Sigmoid colon (tissue), 6 donors: ENCODE measurements at regions not wholly inside any gene's neighbourhood (a gene's known extent, or its start where the extent isn't known, plus 50 kb on each side); places are given as distances from the start of the nearest gene placed in this dataset.

Experiments used
- DNase-seq: peaks from one replicate; pipeline ENCODE4 v3.0.0-alpha.2; 2019
- H3K27ac ChIP-seq, 4 donors: fragments of 200-600 bp; sonication (generic); one replicate each; pipeline ENCODE4 v1.5.1; 2016 to 2019; ENCODE audit warnings: mild to moderate bottlenecking in 1 of 4
- H3K27me3 ChIP-seq, 3 donors: fragments of 200-600 bp; sonication (generic); one replicate each; pipeline ENCODE4 v1.5.1; 2019; ENCODE audit warnings: mild to moderate bottlenecking in 1 of 3
- H3K36me3 ChIP-seq, 4 donors: fragments of 200-600 bp; sonication (generic); one replicate each; pipeline ENCODE4 v1.5.1; 2016 to 2019
- H3K4me1 ChIP-seq, 4 donors: fragments of 200-600 bp; sonication (generic); one replicate each; pipeline ENCODE4 v1.5.1; 2017 to 2019
- H3K4me3 ChIP-seq, 4 donors: fragments of 200-600 bp; sonication (generic); one replicate each; pipeline ENCODE4 v1.5.1; 2017 to 2019; ENCODE audit warnings: mild to moderate bottlenecking in 2 of 4, moderate library complexity in 1 of 4
- H3K9me3 ChIP-seq, 4 donors: fragments of 200-600 bp in 3 of 4; sonication (generic) in 3 of 4; one replicate each; pipeline versions ENCODE4 v1.5.1 to v1.6.1; 2013 to 2019
- EP300 ChIP-seq, 4 donors: sonication (generic); formaldehyde crosslinking; IDR thresholded peaks; one replicate each; pipeline ENCODE4 v1.6.1; 2017; ENCODE audit warnings: antibody characterized with exemption in 4 of 4
- POLR2A ChIP-seq, 2 donors: fragments of 450-650 bp; IDR thresholded peaks; one replicate each; pipeline ENCODE4 v1.6.1; 2016; ENCODE audit warnings: antibody characterized with exemption in 2 of 2, mild to moderate bottlenecking in 2 of 2, moderate library complexity in 2 of 2
- POLR2AphosphoS5 ChIP-seq, 4 donors: sonication (generic); formaldehyde crosslinking; IDR thresholded peaks; one replicate each; pipeline ENCODE4 v1.6.1; 2017; ENCODE audit warnings: antibody characterized with exemption in 4 of 4
- WGBS, 2 donors: extraction: QIAGEN DNeasy Blood & Tissue Kit; methylation state at CpG; one replicate each; pipeline ENCODE4 v1.1.7; 2013; 5-methylcytosine and 5-hydroxymethylcytosine counted together
- intact Hi-C: fragments of 100-400 bp; cut with DNase I; formaldehyde crosslinking; loops from one replicate; pipeline ENCODE4 v1.15.1; 2023
- TF ChIP-seq, protein P1 (sequence below), 4 experiments: fragments of 450-650 bp in 3 of 4; fragments of 200-600 bp in 1 of 4; IDR thresholded peaks; one replicate each; pipeline ENCODE4 v1.5.1; 2016 to 2019; ENCODE audit warnings: antibody characterized with exemption in 4 of 4, mild to moderate bottlenecking in 3 of 4, moderate library complexity in 2 of 4
- donor health status: healthy with polysubstance abuse.
- donor health status: healthy.

DNA sequence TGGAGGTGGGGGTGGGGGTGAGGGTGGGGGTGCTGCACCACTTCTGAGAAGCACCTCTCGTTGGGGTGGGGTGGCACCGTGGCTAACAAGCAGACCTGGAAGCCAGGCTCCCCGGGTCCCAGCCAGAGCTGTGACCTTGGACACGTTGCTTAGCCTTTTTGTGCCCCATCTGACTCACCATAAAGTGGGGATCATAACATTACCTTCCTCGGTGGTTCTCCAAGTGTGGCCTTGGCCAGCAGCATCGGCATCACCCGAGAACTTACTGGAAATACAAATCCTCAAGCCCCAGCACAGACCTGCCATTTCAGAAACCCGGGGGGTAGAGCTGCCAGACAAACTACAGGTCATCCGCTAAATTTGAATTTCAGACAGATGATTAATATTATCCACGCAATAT lies 58.7 kb upstream of the SLC66A3 start:
- no peak for DNase-seq
- Histone ChIP-seq H3K9me3 (no peaks in the 10 kb centered on the region), H3K4me3 (no peak overlapping the region), H3K4me1 (no peaks in the 10 kb centered on the region), H3K36me3 (no peaks in the 10 kb centered on the region), H3K27me3 (no peaks in the 10 kb centered on the region), H3K27ac (no peak overlapping the region)
- intact Hi-C loops, result no loop called here
- 61 to 84% methylated on average over 10 of the region's 10 CpGs for WGBS, 2 donors
- TF ChIP-seq, protein P1, sequence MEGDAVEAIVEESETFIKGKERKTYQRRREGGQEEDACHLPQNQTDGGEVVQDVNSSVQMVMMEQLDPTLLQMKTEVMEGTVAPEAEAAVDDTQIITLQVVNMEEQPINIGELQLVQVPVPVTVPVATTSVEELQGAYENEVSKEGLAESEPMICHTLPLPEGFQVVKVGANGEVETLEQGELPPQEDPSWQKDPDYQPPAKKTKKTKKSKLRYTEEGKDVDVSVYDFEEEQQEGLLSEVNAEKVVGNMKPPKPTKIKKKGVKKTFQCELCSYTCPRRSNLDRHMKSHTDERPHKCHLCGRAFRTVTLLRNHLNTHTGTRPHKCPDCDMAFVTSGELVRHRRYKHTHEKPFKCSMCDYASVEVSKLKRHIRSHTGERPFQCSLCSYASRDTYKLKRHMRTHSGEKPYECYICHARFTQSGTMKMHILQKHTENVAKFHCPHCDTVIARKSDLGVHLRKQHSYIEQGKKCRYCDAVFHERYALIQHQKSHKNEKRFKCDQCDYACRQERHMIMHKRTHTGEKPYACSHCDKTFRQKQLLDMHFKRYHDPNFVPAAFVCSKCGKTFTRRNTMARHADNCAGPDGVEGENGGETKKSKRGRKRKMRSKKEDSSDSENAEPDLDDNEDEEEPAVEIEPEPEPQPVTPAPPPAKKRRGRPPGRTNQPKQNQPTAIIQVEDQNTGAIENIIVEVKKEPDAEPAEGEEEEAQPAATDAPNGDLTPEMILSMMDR (IDR thresholded peaks at IDR 0.05), result no peak
- TF ChIP-seq EP300 (IDR thresholded peaks at IDR 0.05), result no peak
- no peak for TF ChIP-seq POLR2AphosphoS5 (IDR thresholded peaks at IDR 0.05)
- TF ChIP-seq POLR2A (IDR thresholded peaks at IDR 0.05), result no peak

DNA sequence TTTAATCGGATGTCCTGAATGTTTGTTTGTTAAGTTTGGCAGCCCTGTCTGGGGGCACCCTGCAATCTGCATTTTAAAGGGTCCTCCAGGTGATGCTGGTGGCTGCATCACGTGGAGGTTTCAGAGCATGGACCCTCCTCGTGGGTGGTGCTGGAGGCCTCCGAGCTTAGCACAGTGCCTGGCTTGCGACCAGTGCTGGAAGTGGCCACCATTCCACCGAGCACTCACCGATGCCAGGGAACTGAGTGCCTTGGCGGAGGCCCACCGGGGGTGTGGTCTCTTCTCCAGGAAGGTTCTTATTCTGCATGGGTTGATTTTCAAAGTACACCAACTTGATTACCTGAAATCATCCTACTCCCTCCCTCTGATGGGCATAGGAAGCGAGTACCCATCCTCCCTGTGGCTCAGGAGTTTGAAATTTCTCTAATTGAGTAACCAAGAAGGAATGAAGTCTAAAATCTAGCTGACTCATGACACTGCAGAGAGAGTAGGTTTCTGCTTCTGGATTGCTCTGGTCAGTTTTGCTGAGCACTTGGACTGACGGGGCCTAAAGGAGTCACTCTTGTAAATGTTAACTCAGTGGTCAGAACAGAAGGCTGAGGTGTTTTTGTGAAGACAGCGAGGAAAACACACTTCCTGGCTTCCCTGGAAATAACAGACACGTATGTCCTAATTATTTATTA lies 58.1 kb upstream of the SLC66A3 start:
- no peak overlapping the region for H3K27ac ChIP-seq
- no peak for DNase-seq
- H3K27me3 ChIP-seq, result no peaks in the 10 kb centered on the region
- TF ChIP-seq EP300 (IDR thresholded peaks at IDR 0.05) (no peak), POLR2A (IDR thresholded peaks at IDR 0.05) (no peak), POLR2AphosphoS5 (IDR thresholded peaks at IDR 0.05) (no peak)
- TF ChIP-seq, protein P1 (IDR thresholded peaks at IDR 0.05), result no peak
- intact Hi-C loops, result no loop called here
- H3K4me1 ChIP-seq, result no peaks in the 10 kb centered on the region
- H3K36me3 ChIP-seq, result no peaks in the 10 kb centered on the region
- WGBS, 2 donors, result 82 to 88% methylated on average over 13 of the region's 13 CpGs
- H3K9me3 ChIP-seq, result no peaks in the 10 kb centered on the region
- H3K4me3 ChIP-seq, result no peak overlapping the region

GRCh38 chr2:11097854-11098387 lies 57.3 kb upstream of the SLC66A3 start:
- no peak for DNase-seq
- Histone ChIP-seq H3K27ac (no peak overlapping the region), H3K27me3 (no peaks in the 10 kb centered on the region), H3K9me3 (no peaks in the 10 kb centered on the region), H3K4me3 (no peak overlapping the region), H3K36me3 (no peaks in the 10 kb centered on the region), H3K4me1 (no peaks in the 10 kb centered on the region)
- intact Hi-C loops, result no loop called here
- TF ChIP-seq EP300 (IDR thresholded peaks at IDR 0.05) (no peak), POLR2A (IDR thresholded peaks at IDR 0.05) (no peak), POLR2AphosphoS5 (IDR thresholded peaks at IDR 0.05) (no peak)
- TF ChIP-seq, protein P1 (IDR thresholded peaks at IDR 0.05), result no peak
- WGBS, 2 donors, result 83% methylated on average over 13 of the region's 13 CpGs

- TF ChIP-seq, protein P1 (IDR thresholded peaks at IDR 0.05), result no peak
- TF ChIP-seq POLR2A (IDR thresholded peaks at IDR 0.05) (no peak), POLR2AphosphoS5 (IDR thresholded peaks at IDR 0.05) (no peak), EP300 (IDR thresholded peaks at IDR 0.05) (no peak)
- WGBS, 2 donors, result 91 to 94% methylated on average over 14 of the region's 14 CpGs
- no peak for DNase-seq
- intact Hi-C loops, result no loop called here
- H3K27ac ChIP-seq, result no peak overlapping the region
- no peaks in the 10 kb centered on the region for H3K9me3 ChIP-seq
- no peaks in the 10 kb centered on the region for H3K36me3 ChIP-seq
- no peaks in the 10 kb centered on the region for H3K4me1 ChIP-seq
- no peak overlapping the region for H3K4me3 ChIP-seq
- H3K27me3 ChIP-seq, result no peaks in the 10 kb centered on the region
Observed at GRCh38 chr2:11099122-11100065, 55.9 kb upstream of the SLC66A3 start.
